GM19395 (cell line): ENCODE measurements at regions not wholly inside any gene's neighbourhood (a gene's known extent, or its start where the extent isn't known, plus 50 kb on each side); places are given as distances from the start of the nearest gene placed in this dataset.
"Not testable (repeated sequence)": the region's sequence is repeated elsewhere in the genome, so short reads cannot be mapped to it uniquely, and the experiment has no call there.

Experiments
- ATAC-seq: cut with Tn5 transposase; IDR thresholded peaks from one replicate; pipeline ENCODE4 v1.9.1; 2021; ENCODE audit warnings: mild to moderate bottlenecking, moderate library complexity; ENCODE audit not compliant: unreplicated experiment

DNA sequence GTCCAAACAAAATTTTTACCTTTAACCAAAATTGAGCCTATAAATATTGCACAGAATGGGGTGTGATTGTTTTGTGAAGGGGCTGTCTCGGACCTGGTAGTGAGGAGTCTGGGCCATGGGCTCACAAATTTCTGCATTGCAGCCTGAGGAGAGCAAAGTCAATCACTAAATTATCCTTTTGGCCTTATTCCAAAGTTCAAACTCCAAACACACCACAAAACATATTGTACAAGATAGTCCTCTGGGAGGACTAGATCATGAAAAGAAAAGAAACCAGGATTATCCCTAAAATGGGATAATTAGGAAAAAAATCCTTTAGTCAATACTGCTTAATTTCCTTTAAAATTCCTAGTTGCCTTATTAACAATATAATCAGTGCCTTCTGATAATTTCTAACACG is 115.5 kb downstream of the BUB3 start:
- no peak for ATAC-seq

GRCh38 chr10:123270221-123270620 is 116.0 kb downstream of the BUB3 start:
- no peak for ATAC-seq

- ATAC-seq, result no peak
These were observed 116.6 kb downstream of the BUB3 start for GRCh38 chr10:123270806-123271205.

- ATAC-seq, result no peak
These were observed 118.0 kb downstream of the BUB3 start for GRCh38 chr10:123272171-123272570.

- ATAC-seq, result no peak
These were observed 120.3 kb downstream of the BUB3 start for GRCh38 chr10:123274306-123275135.

DNA sequence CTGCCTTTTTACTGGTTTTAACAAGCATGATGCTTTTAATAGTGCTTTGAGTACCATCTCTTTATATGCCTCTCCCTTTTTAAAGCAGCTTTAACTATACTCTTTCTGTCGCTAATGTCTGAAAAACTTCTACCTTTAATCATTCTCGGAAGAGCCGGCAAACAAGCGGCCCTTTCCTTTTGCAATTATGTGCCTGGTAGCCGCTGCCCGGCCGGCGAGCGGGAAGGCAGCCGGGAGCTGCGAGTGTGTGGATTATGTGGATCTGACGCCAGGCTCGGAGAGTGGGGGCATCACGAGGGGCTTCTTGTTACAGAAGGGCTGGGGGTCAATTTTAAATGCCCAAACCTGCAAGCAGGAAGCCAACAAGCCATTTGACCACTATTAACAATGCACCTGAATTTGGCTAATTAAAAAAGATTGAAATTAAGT is 120.9 kb downstream of the BUB3 start:
- ATAC-seq, result no peak

- ATAC-seq, result no peak
These were observed 124.2 kb downstream of the BUB3 start for GRCh38 chr10:123278445-123278844.

- ATAC-seq, result not testable (repeated sequence)
These were observed 129.2 kb downstream of the BUB3 start for GRCh38 chr10:123283371-123283770.

DNA sequence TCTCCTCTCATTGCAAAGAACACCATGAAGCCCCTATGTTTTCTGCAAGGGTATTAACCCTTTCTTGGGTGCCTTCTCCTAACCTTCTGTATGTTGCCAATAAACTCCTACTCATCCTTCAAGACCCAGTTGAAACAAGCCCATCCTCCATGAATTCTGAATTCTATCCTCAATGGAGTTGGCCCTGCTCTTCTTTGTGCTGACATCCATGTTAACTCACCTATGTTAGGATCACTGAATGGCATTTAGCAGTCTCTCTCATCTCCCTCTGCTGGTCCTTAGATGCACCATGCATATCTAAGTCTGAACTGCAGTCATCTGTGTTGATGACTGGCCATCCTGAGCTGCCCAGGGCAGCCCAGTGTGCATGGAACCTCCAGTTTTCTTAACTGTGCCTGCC is 129.8 kb downstream of the BUB3 start:
- no peak for ATAC-seq

DNA sequence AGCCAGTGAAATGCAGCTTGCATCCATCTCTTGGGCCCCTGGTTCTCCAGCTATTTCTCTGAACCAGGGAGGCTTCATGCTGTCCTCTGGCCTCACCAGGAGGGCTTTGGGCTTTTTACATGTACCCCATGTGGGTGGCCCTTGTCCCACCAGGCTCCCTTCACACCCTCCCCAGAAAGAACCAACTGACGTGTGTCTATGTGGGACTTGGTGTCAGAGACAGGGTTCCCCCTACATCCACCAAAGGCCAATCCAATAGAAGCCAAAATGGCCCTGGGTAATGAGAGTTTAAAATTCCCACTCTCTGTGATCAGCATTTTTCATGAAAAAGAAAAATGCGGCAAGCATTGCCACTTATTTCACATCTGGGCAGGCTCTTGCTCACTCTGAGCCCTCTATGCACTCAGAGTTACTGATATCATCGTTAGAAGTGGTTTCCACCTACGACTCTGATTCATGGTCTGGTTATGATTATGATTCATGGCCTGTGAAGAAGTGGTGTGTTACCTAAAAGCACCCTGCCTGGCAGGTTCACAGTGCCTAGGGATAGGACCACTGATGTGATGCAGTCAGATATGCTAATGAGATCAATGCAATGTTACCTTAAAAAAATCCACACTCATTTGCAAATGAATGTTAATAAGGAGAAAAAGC is 133.5 kb downstream of the BUB3 start:
- ATAC-seq, result no peak

GRCh38 chr10:123289432-123289831 is 135.2 kb downstream of the BUB3 start:
- no peak for ATAC-seq

- ATAC-seq, result no peak
These were observed 139.9 kb downstream of the BUB3 start for GRCh38 chr10:123294109-123294508.

DNA sequence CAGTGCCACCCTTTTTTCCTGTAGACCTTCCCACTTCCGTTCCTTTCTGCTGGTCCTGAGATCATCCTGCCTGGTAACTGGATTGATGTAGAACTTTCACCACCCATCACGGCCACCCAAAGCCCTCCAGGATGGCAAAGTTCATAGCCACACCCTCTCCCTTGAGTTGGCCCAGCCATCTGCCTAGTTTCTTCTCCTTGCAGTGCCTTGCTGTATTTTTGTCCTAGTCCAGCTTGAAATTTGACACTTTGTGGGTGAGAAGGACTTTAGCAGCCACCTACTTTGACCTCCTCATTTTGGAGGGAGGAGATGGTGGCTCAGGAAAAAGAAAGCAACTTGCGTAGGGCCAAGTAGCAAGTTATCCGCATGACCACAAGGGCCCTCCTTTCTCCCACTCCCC is 140.7 kb downstream of the BUB3 start:
- no peak for ATAC-seq

- no peak for ATAC-seq
These were observed 141.4 kb downstream of the BUB3 start for GRCh38 chr10:123295644-123296043.

DNA sequence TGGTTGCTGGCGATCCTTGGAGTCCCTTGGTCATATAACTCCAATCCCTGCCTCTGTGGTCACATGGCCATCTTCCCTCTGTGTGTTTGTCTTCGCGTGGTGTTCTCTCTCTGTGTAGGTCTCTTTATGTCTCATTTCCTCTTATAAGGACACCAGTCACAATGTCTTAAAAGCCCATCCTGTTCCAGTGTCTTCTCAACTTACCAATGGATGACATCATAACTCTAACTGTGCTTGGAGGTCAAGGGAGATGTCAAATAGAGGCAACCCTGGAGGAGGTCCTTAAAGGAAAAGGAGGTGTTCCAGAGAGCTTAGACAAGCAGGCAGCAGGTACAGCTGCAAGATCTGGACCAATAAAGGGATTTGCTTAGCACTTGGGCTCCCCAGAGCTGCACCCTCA is 143.0 kb downstream of the BUB3 start:
- no peak for ATAC-seq

GRCh38 chr10:123298583-123298982 is 144.4 kb downstream of the BUB3 start:
- ATAC-seq, result no peak

DNA sequence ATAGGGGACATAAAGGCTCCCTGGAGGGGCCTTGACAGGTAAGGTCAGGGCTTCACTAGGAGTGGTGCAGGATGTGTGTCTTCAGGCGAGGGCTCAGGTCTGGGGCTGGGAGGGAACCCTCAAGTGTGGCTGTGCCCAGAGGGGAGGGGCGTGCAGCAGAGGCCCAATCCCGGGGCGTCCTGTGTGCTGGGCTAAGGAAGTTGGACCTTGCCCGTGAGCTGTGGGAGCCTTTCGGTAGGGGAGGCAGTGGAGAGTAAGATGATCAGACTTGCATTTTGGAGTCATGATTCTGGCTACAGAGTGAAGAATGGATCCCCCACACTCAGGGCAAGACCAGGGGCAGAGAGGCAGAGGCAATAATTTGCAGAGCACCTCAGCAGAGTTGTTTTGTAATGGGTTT is 145.4 kb downstream of the BUB3 start:
- ATAC-seq, result no peak

- ATAC-seq, result no peak
These were observed 147.1 kb downstream of the BUB3 start for GRCh38 chr10:123301077-123301857.

DNA sequence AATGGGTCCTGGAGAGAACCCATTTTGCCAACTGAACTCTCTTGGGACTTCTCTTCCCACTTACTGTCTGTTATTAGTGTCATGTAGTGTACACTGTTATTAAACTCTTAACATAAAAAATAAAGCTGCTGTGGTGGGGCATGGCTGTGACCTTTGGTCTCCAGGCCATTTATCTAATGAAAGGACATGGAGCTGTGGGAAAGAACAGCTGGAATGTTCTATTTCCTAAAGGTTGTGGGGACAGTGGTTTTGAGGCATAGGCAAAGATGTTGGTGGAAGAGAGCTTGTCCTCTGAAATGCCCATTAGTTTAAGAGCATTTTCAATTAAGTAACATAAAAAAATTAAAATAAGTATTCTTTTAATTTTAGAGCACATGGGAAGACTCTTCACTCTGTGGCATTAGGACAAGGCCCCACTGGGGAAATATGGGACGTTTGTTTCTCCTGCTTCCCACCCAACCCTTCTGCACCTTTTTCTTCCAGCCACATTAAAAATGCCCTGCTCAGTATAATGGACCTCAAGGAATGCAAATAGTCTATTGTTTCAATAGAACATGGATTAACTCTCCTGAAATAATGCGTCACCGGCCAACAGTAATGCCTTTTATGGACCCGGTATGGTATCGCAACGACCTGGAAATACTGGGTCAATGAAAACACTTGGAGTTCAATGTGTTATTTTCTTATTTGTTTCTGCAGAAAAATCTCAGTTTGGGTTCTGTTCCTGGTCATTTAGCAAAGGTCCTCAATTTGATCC is 149.6 kb downstream of the BUB3 start:
- ATAC-seq, result no peak

- ATAC-seq, result no peak
These were observed 151.5 kb downstream of the BUB3 start for GRCh38 chr10:123305671-123306070.

- no peak for ATAC-seq
These were observed 152.1 kb downstream of the BUB3 start for GRCh38 chr10:123306290-123306689.
